B cell (primary cell): ENCODE measurements at regions not wholly inside any gene's neighbourhood (a gene's known extent, or its start where the extent isn't known, plus 50 kb on each side); places are given as distances from the start of the nearest gene placed in this dataset.

Experiments used
- CTCF ChIP-seq: fragments of 200-600 bp; IDR thresholded peaks from one replicate; pipeline ENCODE4 v1.8.0; 2022; ENCODE audit warnings: antibody characterized with exemption, mild to moderate bottlenecking
- EZH2 ChIP-seq: IDR thresholded peaks from 2 replicates; pipeline ENCODE4 v1.6.1; 2012; ENCODE audit warnings: borderline replicate concordance, low read depth, mild to moderate bottlenecking, moderate library complexity, low read length; ENCODE audit not compliant: insufficient read depth, poor library complexity, severe bottlenecking

- TF ChIP-seq EZH2 (no peak), CTCF (no peak)
Measured at GRCh38 chr12:92486443-92487137, 216.2 kb upstream of the PLEKHG7 start.
